H9 (cell line): ENCODE measurements at regions not wholly inside any gene's neighbourhood (a gene's known extent, or its start where the extent isn't known, plus 50 kb on each side); places are given as distances from the start of the nearest gene placed in this dataset.

Experiments used
- DNase-seq: peaks from one replicate; pipeline ENCODE4 v3.0.0-alpha.2; 2017
- H2AFZ ChIP-seq: one replicate; pipeline ENCODE4 v1.6.1; 2013; ENCODE audit warnings: mild to moderate bottlenecking, low read length, control low read depth, moderate library complexity
- H2AK5ac ChIP-seq: 2 replicates; pipeline ENCODE4 v1.6.1; 2013; ENCODE audit warnings: low read length, control low read depth, mixed read lengths; ENCODE audit not compliant: insufficient read length
- H2BK120ac ChIP-seq: one replicate; pipeline ENCODE4 v1.6.1; 2013; ENCODE audit warnings: low read depth, mild to moderate bottlenecking, low read length, control low read depth, inconsistent platforms; ENCODE audit not compliant: poor library complexity, severe bottlenecking
- H2BK12ac ChIP-seq: 2 replicates; pipeline ENCODE4 v1.6.1; 2013; ENCODE audit warnings: low read length, control low read depth, mixed read lengths, low read depth; ENCODE audit not compliant: insufficient read length
- H2BK15ac ChIP-seq: 2 replicates; pipeline ENCODE4 v1.6.1; 2013; ENCODE audit warnings: low read depth, low read length, control low read depth
- H2BK20ac ChIP-seq: one replicate; pipeline ENCODE4 v1.6.1; 2013; ENCODE audit warnings: low read depth, mild to moderate bottlenecking, low read length, control low read depth, inconsistent platforms; ENCODE audit not compliant: poor library complexity, severe bottlenecking
- H2BK5ac ChIP-seq: 2 replicates; pipeline ENCODE4 v1.6.1; 2013; ENCODE audit warnings: low read length, control low read depth, mixed read lengths; ENCODE audit not compliant: insufficient read length
- H3K14ac ChIP-seq: 2 replicates; pipeline ENCODE4 v1.6.1; 2013; ENCODE audit warnings: low read length, control low read depth; ENCODE audit not compliant: insufficient read depth
- H3K18ac ChIP-seq: 2 replicates; pipeline ENCODE4 v1.6.1; 2013; ENCODE audit warnings: low read depth, mild to moderate bottlenecking, mixed read lengths, low read length, control low read depth; ENCODE audit not compliant: insufficient read length
- H3K23ac ChIP-seq: 2 replicates; pipeline ENCODE4 v1.6.1; 2013; ENCODE audit warnings: low read length, control low read depth, mixed read lengths, low read depth; ENCODE audit not compliant: insufficient read length
- H3K23me2 ChIP-seq: 2 replicates; pipeline ENCODE4 v1.6.1; 2013; ENCODE audit warnings: low read depth, mild to moderate bottlenecking, mixed read lengths, low read length, control low read depth; ENCODE audit not compliant: insufficient read length, poor library complexity, severe bottlenecking
- H3K27ac ChIP-seq: 2 replicates; pipeline ENCODE4 v1.5.1; 2013; ENCODE audit warnings: low read length, control low read depth, mixed read lengths, low read depth; ENCODE audit not compliant: insufficient read length
- H3K27me3 ChIP-seq: 2 replicates; pipeline ENCODE4 v1.6.1; 2013; ENCODE audit warnings: low read length, control low read depth, inconsistent platforms; ENCODE audit not compliant: insufficient read depth
- H3K4ac ChIP-seq: 2 replicates; pipeline ENCODE4 v1.6.1; 2013; ENCODE audit warnings: low read depth, mild to moderate bottlenecking, control low read depth, inconsistent platforms, low read length, moderate library complexity
- H3K4me1 ChIP-seq: 2 replicates; pipeline ENCODE4 v1.6.1; 2013; ENCODE audit warnings: low read length, control low read depth, inconsistent platforms; ENCODE audit not compliant: insufficient read depth
- H3K4me2 ChIP-seq: 2 replicates; pipeline ENCODE4 v1.6.1; 2013; ENCODE audit warnings: low read length, control low read depth, mixed read lengths; ENCODE audit not compliant: insufficient read length, insufficient read depth
- H3K56ac ChIP-seq: 2 replicates; pipeline ENCODE4 v1.6.1; 2013; ENCODE audit warnings: low read depth, mild to moderate bottlenecking, mixed read lengths, low read length, control low read depth; ENCODE audit not compliant: insufficient read length
- H3K79me1 ChIP-seq: 2 replicates; pipeline ENCODE4 v1.6.1; 2013; ENCODE audit warnings: low read depth, mild to moderate bottlenecking, moderate library complexity, low read length, control low read depth, inconsistent platforms; ENCODE audit not compliant: insufficient read depth, poor library complexity, severe bottlenecking
- H3K79me2 ChIP-seq: 2 replicates; pipeline ENCODE4 v1.6.1; 2013; ENCODE audit warnings: low read length, control low read depth, inconsistent platforms; ENCODE audit not compliant: insufficient read depth
- H3K9ac ChIP-seq: 2 replicates; pipeline ENCODE4 v1.6.1; 2013; ENCODE audit warnings: low read length, control low read depth, mixed read lengths; ENCODE audit not compliant: insufficient read length; ENCODE audit errors: extremely low read depth
- H3K9me3 ChIP-seq: one replicate; pipeline ENCODE4 v1.6.1; 2013; ENCODE audit warnings: low read depth, low read length, inconsistent platforms; ENCODE audit not compliant: control insufficient read depth
- H3T11ph ChIP-seq: one replicate; pipeline ENCODE4 v1.6.1; 2013; ENCODE audit warnings: mild to moderate bottlenecking, low read length, control low read depth, inconsistent platforms
- H4K20me1 ChIP-seq: one replicate; pipeline ENCODE4 v1.6.1; 2013; ENCODE audit not compliant: control insufficient read depth, insufficient read length, insufficient read depth
- H4K5ac ChIP-seq: 2 replicates; pipeline ENCODE4 v1.6.1; 2013; ENCODE audit warnings: low read depth, mild to moderate bottlenecking, mixed read lengths, low read length, control low read depth; ENCODE audit not compliant: insufficient read length
- H4K8ac ChIP-seq: replicated peaks from 2 replicates; pipeline ENCODE4 v1.6.1; 2013; ENCODE audit warnings: low read length, control low read depth, mixed read lengths, low read depth; ENCODE audit not compliant: insufficient read length
- H4K91ac ChIP-seq: 2 replicates; pipeline ENCODE4 v1.6.1; 2013; ENCODE audit warnings: low read depth, mild to moderate bottlenecking, moderate library complexity, mixed read lengths, low read length, control low read depth; ENCODE audit not compliant: insufficient read length
- H3K27ac Mint-ChIP-seq, 3 experiments: 2 replicates in 2 of 3; 3 replicates in 1 of 3; pipeline ENCODE4 v1.8.0; 2020 to 2021; ENCODE audit warnings: mixed read lengths in 3 of 3, mild to moderate bottlenecking in 1 of 3, moderate library complexity in 1 of 3
- H3K27me3 Mint-ChIP-seq: 2 replicates; pipeline ENCODE4 v1.8.0; 2021; ENCODE audit warnings: low read depth, mild to moderate bottlenecking, moderate library complexity, mixed read lengths
- H3K36me3 Mint-ChIP-seq, 3 experiments: 2 replicates in 2 of 3; 3 replicates in 1 of 3; pipeline ENCODE4 v1.8.0; 2020 to 2021; ENCODE audit warnings: low read depth in 3 of 3, mixed read lengths in 3 of 3; ENCODE audit not compliant: insufficient read depth in 1 of 3
- H3K4me1 Mint-ChIP-seq, 2 experiments: 2 replicates each; pipeline ENCODE4 v1.8.0; 2020; ENCODE audit warnings: mixed read lengths in 2 of 2
- H3K4me3 Mint-ChIP-seq, 2 experiments: 2 replicates in 1 of 2; 3 replicates in 1 of 2; pipeline ENCODE4 v1.8.0; 2020 to 2021; ENCODE audit warnings: mild to moderate bottlenecking in 2 of 2, mixed read lengths in 2 of 2, moderate library complexity in 1 of 2
- H3K9me3 Mint-ChIP-seq, 2 experiments: 2 replicates in 1 of 2; 3 replicates in 1 of 2; pipeline ENCODE4 v1.8.0; 2020; ENCODE audit warnings: mild to moderate bottlenecking in 2 of 2, mixed read lengths in 2 of 2, moderate library complexity in 1 of 2
- WGBS: extraction: QIAGEN DNeasy Blood & Tissue Kit; methylation state at CpG from one replicate; pipeline ENCODE4 v1.1.7; 2013; ENCODE audit warnings: missing lambda C conversion rate, low lambda C conversion rate, mixed read lengths; ENCODE audit not compliant: insufficient read length; ENCODE audit errors: extremely low coverage; 5-methylcytosine and 5-hydroxymethylcytosine counted together
- TF ChIP-seq, protein P1 (sequence below): fragments of 200-600 bp; sonication (generic); conservative IDR thresholded peaks from 3 replicates; pipeline ENCODE4 v1.8.0; 2021; ENCODE audit warnings: antibody characterized with exemption, mild to moderate bottlenecking

GRCh38 chr17:33509331-33509730 lies 216.2 kb upstream of the ASIC2 start:
- H3K79me2 ChIP-seq, result no peaks in the 10 kb centered on the region
- no peak overlapping the region for H2AK5ac ChIP-seq
- no peaks in the 10 kb centered on the region for H4K20me1 ChIP-seq
- H2AFZ ChIP-seq, result no peak overlapping the region
- no peak overlapping the region for H3K18ac ChIP-seq
- H3K23ac ChIP-seq, result no peak overlapping the region
- H3K27ac ChIP-seq, result no peak overlapping the region
- no peak overlapping the region for H3K27ac Mint-ChIP-seq
- no peak overlapping the region for H4K5ac ChIP-seq
- H3K27me3 ChIP-seq, result no peaks in the 10 kb centered on the region
- H3K36me3 Mint-ChIP-seq, result no peaks in the 10 kb centered on the region
- no peaks in the 10 kb centered on the region for H3K4me1 Mint-ChIP-seq
- no peak overlapping the region for H4K91ac ChIP-seq
- H2BK12ac ChIP-seq, result no peak overlapping the region
- H3K27me3 Mint-ChIP-seq, result peaks cover 27% of the 10 kb centered on the region
- H3K9me3 Mint-ChIP-seq, result no peaks in the 10 kb centered on the region; a peak in 1 of 5 replicates
- H3K9ac ChIP-seq, result no peak overlapping the region
- no peaks in the 10 kb centered on the region for H3K79me1 ChIP-seq
- H2BK15ac ChIP-seq, result no peak overlapping the region
- no peak overlapping the region for H2BK5ac ChIP-seq
- TF ChIP-seq, protein P1, sequence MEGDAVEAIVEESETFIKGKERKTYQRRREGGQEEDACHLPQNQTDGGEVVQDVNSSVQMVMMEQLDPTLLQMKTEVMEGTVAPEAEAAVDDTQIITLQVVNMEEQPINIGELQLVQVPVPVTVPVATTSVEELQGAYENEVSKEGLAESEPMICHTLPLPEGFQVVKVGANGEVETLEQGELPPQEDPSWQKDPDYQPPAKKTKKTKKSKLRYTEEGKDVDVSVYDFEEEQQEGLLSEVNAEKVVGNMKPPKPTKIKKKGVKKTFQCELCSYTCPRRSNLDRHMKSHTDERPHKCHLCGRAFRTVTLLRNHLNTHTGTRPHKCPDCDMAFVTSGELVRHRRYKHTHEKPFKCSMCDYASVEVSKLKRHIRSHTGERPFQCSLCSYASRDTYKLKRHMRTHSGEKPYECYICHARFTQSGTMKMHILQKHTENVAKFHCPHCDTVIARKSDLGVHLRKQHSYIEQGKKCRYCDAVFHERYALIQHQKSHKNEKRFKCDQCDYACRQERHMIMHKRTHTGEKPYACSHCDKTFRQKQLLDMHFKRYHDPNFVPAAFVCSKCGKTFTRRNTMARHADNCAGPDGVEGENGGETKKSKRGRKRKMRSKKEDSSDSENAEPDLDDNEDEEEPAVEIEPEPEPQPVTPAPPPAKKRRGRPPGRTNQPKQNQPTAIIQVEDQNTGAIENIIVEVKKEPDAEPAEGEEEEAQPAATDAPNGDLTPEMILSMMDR, result no peak
- no peak overlapping the region for H4K8ac ChIP-seq
- no peaks in the 10 kb centered on the region for H3K23me2 ChIP-seq
- no peak for DNase-seq
- no peak overlapping the region for H3K56ac ChIP-seq
- H3K4me2 ChIP-seq, result no peak overlapping the region
- no peak overlapping the region for H2BK20ac ChIP-seq
- no peaks in the 10 kb centered on the region for H3K4me1 ChIP-seq
- H3T11ph ChIP-seq, result no peak overlapping the region
- no peaks in the 10 kb centered on the region for H3K9me3 ChIP-seq
- WGBS, result no CpG with 5 or more reads among the region's 8 CpGs
- H3K4me3 Mint-ChIP-seq, result no peak overlapping the region
- H3K14ac ChIP-seq, result no peak overlapping the region
- no peak overlapping the region for H2BK120ac ChIP-seq
- H3K4ac ChIP-seq, result no peak overlapping the region
